ENCODE measurements at regions not wholly inside any gene's neighbourhood (a gene's known extent, or its start where the extent isn't known, plus 50 kb on each side); places are given as distances from the start of the nearest gene placed in this dataset.

- TF ChIP-seq ZNF121 (CRISPR knock-in tag; conservative IDR thresholded peaks at IDR 0.05) (no peak), TAF1 (IDR thresholded peaks at IDR 0.05; ENCODE audit: control insufficient read depth, extremely low read depth, insufficient read depth, low read length, severe bottlenecking) (no peak), TAF9B (IDR thresholded peaks at IDR 0.05; ENCODE audit: partially characterized antibody) (no peak), FOXP4 (CRISPR knock-in tag; IDR thresholded peaks at IDR 0.05; ENCODE audit: borderline replicate concordance) (no peak), TCF15 (CRISPR knock-in tag; IDR thresholded peaks at IDR 0.05) (no peak), SRSF1 (IDR thresholded peaks at IDR 0.05; ENCODE audit: low read depth, low read length) (no peak), NR0B1 (IDR thresholded peaks at IDR 0.05; ENCODE audit: partially characterized antibody) (no peak)
Measured at GRCh38 chr13:40316301-40316700, 350.1 kb downstream of the FOXO1 start (continued).

GRCh38 chr13:40317980-40318327, 348.5 kb downstream of the FOXO1 start:
- no TSS peak for BruUV-seq (replicated peaks)
- intact Hi-C loops (cut with micrococcal nuclease) = no loop called here
- Histone ChIP-seq H3K4me2 (ENCODE audit: insufficient read depth, low read length) (no peak overlapping the region), H3K9me3 (replicated peaks; ENCODE audit: control insufficient read depth, insufficient read depth, low read depth, low read length) (no peaks in the 10 kb centered on the region), H3K4me1 (replicated peaks in 1 of 2; ENCODE audit: control insufficient read depth in 2 of 2, insufficient read depth in 2 of 2, low read length in 2 of 2) (no peaks in the 10 kb centered on the region), H3K79me2 (ENCODE audit: control insufficient read depth, insufficient read depth, low read length) (no peaks in the 10 kb centered on the region), H3K36me3 (ENCODE audit: control insufficient read depth, insufficient read depth, low read length) (no peaks in the 10 kb centered on the region), H3K9me1 (ENCODE audit: control insufficient read depth, insufficient read depth, low read length) (no peaks in the 10 kb centered on the region), H3K27ac (ENCODE audit: extremely low read depth, low read depth, low read length) (no peak overlapping the region), H3K27me3 (ENCODE audit: control insufficient read depth in 2 of 2, insufficient read depth in 2 of 2, low read length in 2 of 2) (no peaks in the 10 kb centered on the region), H2AFZ (ENCODE audit: low read depth, low read length) (no peak overlapping the region), H3K4me3 (no peak overlapping the region), H4K20me1 (replicated peaks; ENCODE audit: control insufficient read depth, insufficient read depth, low read length) (no peaks in the 10 kb centered on the region), H3K9ac (ENCODE audit: insufficient read depth in 1 of 2, low read depth in 2 of 2, low read length in 2 of 2) (no peak overlapping the region)
- in situ Hi-C loops (cut with MboI) = no loop called here
- ATAC-seq (no peak), DNase-seq (ENCODE audit: extremely low read depth in 1 of 4, low spot score in 3 of 4) (no peak), FAIRE-seq (no peak)
- POLR2A ChIA-PET = no interaction called here
- CTCF ChIA-PET (ENCODE audit: low intra/inter-chr PET ratio) = no interaction called here
- 5% methylated on average over 2 of the region's 2 CpGs for WGBS (ENCODE audit: insufficient coverage, low coverage, missing lambda C conversion rate)
- no peak for TF ChIP-seq RFX1 (IDR thresholded peaks at IDR 0.05)
- TF ChIP-seq TCF3 (CRISPR knock-in tag; IDR thresholded peaks at IDR 0.05) = no peak
- no peak for TF ChIP-seq ZNF24 (IDR thresholded peaks at IDR 0.05)
- no peak for TF ChIP-seq E2F6 (IDR thresholded peaks at IDR 0.05; ENCODE audit: borderline replicate concordance in 1 of 2, extremely low read depth in 1 of 2, insufficient read depth in 1 of 2, insufficient read length in 1 of 2, low read depth in 1 of 2, low read length in 1 of 2, poor library complexity in 1 of 2, severe bottlenecking in 1 of 2)
- TF ChIP-seq SRSF1 (IDR thresholded peaks at IDR 0.05; ENCODE audit: low read depth, low read length) = no peak
- TF ChIP-seq ZNF324 (CRISPR knock-in tag; IDR thresholded peaks at IDR 0.05) = no peak
- TF ChIP-seq AFF4 (CRISPR knock-in tag; IDR thresholded peaks at IDR 0.05) = no peak
